Activated CD4-positive, alpha-beta T cell treated with anti-CD3 and anti-CD28 coated beads, Interleukin-2, amount 50 U/mL, for 24 hours (primary cell): ENCODE measurements at regions not wholly inside any gene's neighbourhood (a gene's known extent, or its start where the extent isn't known, plus 50 kb on each side); places are given as distances from the start of the nearest gene placed in this dataset.
"Not testable (repeated sequence)": the region's sequence is repeated elsewhere in the genome, so short reads cannot be mapped to it uniquely, and the experiment has no call there.

Experiments used
- DNase-seq, 2 donors: peaks; one replicate each; pipeline ENCODE4 v3.0.0-alpha.2; 2020; ENCODE audit warnings: low read depth in 1 of 2, low spot score in 1 of 2

DNA sequence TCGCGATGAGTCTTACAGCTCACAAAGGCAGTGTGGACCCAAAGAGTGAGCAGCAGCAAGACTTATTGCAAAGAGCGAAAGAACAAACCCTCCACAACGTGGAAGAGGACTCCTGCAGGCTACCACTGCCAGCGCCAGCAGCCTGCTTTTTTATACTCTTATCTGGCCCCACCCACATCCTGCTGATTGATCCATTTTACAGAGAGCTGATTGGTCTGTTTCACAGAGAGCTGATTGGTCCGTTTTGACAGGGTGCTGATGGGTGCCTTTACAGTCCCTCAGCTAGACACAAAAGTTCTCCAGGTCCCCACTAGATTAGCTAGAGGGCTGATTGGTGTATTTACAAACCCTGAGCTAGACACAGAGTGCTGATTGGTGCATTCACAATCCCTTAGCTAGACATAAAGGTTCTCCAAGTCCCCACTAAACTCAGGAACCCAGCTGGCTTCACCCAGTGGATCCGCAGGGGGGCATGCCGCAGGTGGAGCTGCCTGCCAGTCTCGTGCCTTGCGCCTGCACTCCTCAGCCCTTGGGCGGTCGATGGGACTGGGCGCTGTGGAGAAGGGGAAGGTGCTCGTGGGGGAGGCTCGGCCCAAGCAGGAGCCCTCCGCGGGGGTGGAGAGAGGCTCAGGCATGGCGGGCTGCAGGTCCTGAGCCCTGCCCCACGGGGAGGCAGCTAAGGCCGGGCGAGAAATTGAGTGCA is 75.7 kb downstream of the QDPR start:
- not testable (repeated sequence) for DNase-seq

GRCh38 chr4:17433827-17434226 is 78.1 kb downstream of the QDPR start:
- no peak for DNase-seq

GRCh38 chr4:17427991-17428390 is 83.9 kb downstream of the QDPR start:
- no peak for DNase-seq

GRCh38 chr4:17426222-17426621 is 85.7 kb downstream of the QDPR start:
- no peak for DNase-seq

- no peak for DNase-seq
Measured at GRCh38 chr4:17418010-17418409, 93.9 kb downstream of the QDPR start.

DNA sequence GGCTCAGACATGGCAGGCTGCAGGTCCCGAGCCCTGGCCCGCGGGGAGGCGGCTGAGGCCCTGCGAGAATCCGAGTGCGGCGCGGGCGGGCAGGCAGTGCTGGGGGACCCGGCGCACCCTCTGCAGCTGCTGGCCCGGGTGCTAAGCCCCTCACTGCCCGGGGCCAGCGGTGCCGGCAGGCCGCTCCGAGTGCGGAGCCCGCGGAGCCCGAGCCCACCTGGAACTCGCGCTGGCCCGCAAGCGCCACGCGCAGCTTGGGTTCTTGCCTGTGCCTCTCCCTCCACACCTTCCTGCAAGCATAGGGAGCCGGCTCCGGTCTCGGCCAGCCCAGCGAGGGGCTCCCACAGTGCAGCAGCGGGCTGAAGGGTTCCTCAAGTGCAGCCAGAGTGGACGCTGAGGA is 97.5 kb downstream of the QDPR start:
- no peak for DNase-seq

- DNase-seq: no peak
Measured at GRCh38 chr4:17400686-17401085, 111.2 kb downstream of the QDPR start.

DNA sequence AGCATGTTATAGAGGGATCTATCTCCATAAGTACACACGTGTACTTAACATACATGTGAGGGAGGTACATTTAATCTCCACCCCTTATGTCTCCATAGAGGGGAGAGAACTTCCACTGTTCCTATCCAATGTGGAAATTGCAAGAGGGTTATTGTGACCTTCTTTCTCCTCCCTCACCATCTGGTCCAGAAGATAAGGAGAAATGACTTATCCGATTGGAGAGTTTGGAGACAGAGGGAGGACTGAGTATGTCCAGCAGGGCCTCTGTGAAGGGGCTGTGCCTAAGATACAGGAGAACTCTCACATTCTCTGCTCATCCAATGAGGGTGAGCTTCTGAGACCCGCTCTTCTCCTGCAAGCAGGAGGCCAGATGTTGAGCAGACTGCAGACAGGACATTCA is 113.1 kb downstream of the QDPR start:
- no peak for DNase-seq

GRCh38 chr4:17398035-17398434 is 113.9 kb downstream of the QDPR start:
- DNase-seq: no peak

DNA sequence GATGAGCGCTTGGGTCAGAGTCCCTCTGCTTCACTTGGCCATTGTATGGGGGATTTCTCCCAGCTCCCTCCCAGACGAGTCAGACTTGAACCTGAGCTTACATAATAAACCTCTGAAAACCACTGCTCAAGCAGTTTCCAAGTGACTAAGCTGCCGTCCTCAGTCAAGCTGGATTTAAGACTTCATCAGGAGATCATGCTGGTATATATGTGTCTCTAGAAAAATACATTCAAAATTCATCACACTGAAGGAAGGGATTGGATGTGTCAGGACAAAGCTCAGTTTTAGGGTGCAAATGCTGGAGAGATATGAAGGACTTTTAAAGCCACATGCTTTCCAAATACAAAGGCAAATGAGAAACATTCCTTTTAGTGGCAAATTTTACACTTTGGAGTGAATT is 114.3 kb downstream of the QDPR start:
- DNase-seq: no peak

GRCh38 chr4:17385403-17385802 is 126.5 kb downstream of the QDPR start:
- DNase-seq: no peak

- DNase-seq: no peak
Measured at GRCh38 chr4:17380347-17380746, 131.5 kb downstream of the QDPR start.

- no peak for DNase-seq
Measured at GRCh38 chr4:17376205-17376604, 135.7 kb downstream of the QDPR start.

- no peak for DNase-seq
Measured at GRCh38 chr4:17373666-17374065, 138.2 kb downstream of the QDPR start.

DNA sequence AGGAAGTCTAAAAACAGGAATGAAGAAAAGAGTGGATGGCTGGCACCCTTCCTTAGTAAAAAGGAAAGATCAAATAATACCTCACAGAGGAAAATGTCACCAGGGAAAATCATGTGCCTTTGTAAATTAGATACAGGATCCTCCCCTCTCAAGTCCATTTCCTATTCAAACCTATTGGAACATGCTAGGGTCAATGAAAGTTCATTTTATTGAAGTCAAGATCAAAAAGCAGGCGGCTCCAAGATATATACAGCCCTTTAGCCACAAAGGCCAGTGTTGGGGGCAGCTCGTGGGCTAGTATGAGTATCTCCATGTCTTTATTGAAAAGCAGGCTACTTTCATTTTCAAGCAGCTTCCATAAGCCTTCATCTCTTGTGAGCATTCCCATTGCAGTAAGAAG is 141.1 kb downstream of the QDPR start:
- no peak for DNase-seq

DNA sequence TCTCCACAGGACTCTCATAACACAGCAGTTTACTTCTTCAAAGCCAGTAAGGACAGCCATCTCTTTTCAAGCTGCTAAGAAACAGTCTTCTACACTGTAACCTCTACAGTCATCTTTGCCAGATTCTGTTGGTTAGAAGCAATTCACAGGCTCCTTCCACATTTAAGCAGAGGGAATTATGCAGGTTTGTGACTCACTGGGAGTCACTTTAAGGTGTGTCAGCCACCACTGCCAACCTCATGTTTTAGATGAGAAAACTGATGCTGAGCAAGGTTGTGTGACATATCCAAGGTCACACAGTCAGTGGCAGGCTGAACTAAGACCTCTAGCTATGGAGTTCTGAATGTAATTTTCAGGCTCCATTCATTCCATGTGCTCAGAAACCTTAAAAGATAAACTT is 143.5 kb downstream of the QDPR start:
- DNase-seq: no peak

- no peak for DNase-seq
Measured at GRCh38 chr4:17367201-17367600, 144.7 kb downstream of the QDPR start.

DNA sequence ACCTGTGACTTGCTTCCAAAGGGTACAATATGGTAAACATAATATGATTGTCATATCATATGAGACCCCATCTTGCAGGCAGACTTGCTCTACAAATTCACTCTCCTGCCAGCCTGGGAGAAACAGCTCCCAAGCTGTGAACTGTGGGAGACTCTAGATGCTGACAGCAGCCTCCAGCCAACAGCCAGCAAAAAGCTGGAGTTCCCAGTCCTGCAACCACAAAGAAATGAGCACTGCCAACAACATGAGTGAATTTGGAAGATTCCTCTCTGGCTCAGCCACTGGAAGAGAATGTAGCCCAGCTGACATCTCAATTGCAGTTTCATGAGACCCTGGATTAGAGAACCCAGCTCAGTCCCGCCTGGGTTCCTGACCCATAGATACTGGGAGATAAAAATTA is 145.4 kb downstream of the QDPR start:
- DNase-seq: no peak

DNA sequence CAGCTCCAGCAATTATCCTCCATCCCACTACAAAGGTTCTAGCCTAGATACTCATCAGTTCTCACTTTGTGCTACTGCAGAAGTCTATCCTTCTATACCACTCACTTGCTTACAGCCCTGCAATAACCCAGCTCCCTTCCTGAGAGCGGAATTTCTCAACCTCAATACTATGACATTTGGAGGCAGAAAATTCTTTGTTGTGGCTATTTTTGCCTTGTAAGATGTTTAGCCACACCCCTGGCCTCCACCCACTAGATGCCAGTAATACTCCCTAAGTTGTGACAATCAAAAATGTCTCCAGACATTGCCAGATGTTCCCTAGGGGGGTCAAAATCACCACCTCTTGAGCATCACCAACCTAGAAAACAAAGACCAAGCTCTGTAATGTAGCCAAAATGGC is 149.5 kb downstream of the QDPR start:
- no peak for DNase-seq

DNA sequence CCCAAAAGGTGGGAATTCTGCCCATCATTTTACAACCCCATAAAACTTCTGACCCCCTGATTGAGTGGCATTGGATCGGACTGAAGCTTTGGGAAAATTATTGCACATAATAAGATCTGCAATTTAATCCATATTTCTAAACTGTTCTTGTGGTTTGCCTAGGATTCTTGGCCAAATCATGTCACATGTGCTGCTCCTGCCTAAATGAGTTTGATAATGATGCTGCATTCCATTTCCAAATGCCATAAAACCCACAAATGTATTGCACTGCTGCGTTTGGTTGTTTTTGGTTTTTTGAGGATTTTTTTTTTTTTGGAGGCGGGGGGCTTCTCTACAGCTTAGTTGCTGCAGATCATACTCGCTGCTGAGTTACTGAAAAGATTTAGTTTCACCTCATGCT is 153.6 kb downstream of the QDPR start:
- no peak for DNase-seq

- DNase-seq: no peak
Measured at GRCh38 chr4:17356926-17357325, 155.0 kb downstream of the QDPR start.

DNA sequence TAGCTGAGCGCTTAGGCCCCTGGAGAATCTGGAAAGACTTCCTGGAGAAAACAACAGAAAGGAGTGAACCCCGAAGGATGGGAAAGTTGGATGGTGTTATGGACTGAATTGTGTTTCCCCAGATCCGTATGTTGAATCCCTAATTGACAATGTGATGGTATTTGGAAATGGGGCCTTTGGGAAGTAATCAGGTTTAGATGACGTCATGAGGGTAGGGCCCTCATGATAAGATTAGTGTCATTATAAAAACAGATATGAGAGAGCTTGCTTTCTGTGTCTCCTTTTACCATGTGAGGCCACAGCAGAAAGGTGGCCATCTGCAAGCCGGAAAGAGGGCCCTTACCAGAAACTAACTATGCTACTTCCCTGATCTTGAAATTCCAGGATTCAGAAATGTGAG is 159.5 kb downstream of the QDPR start:
- no peak for DNase-seq

DNA sequence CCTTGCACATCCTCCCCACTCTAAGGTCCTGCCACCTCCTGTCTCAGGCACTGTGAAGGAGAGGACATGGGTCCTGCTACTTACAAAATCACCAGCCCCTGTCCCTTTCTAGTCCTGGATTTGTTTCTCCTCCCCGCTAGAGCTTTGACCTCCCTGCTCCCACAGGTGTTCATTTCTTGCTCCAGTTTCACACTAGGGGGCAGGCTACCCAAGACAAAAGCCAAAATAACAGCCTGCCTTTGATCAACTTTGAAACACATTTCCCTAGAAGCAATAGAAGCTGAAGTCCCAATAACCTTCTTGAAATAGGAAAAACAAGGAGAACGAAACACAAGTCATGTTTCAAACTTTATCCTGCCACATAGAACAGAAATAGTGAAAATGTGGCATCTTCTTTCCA is 164.4 kb downstream of the QDPR start:
- DNase-seq: no peak

GRCh38 chr4:17339376-17339775 is 172.5 kb downstream of the QDPR start:
- no peak for DNase-seq
